Kidney epithelial cell (primary cell): ENCODE measurements at regions not wholly inside any gene's neighbourhood (a gene's known extent, or its start where the extent isn't known, plus 50 kb on each side); places are given as distances from the start of the nearest gene placed in this dataset.
"Not testable (repeated sequence)": the region's sequence is repeated elsewhere in the genome, so short reads cannot be mapped to it uniquely, and the experiment has no call there.

Experiments used
- DNase-seq: peaks from one replicate; pipeline ENCODE4 v3.0.0-alpha.2; 2010; ENCODE audit warnings: low read depth
- H3K27me3 ChIP-seq: 2 replicates; pipeline ENCODE4 v1.6.0; 2011; ENCODE audit warnings: low read length; ENCODE audit not compliant: control insufficient read depth, insufficient read depth
- H3K36me3 ChIP-seq: 2 replicates; pipeline ENCODE4 v1.5.1; 2011; ENCODE audit warnings: low read length; ENCODE audit not compliant: control insufficient read depth, insufficient read depth
- H3K4me3 ChIP-seq: 2 replicates; pipeline ENCODE4 v1.5.1; 2011; ENCODE audit warnings: low read depth, mild to moderate bottlenecking, control low read depth, low read length
- CTCF ChIP-seq: IDR thresholded peaks from 2 replicates; pipeline ENCODE4 v1.5.1; 2011; ENCODE audit warnings: mild to moderate bottlenecking, moderate library complexity, low read length, control low read depth, inconsistent platforms; ENCODE audit not compliant: insufficient read depth, poor library complexity, severe bottlenecking

GRCh38 chrX:148284056-148284455 lies 216.4 kb upstream of the AFF2 start:
- no peak for DNase-seq
- no peaks in the 10 kb centered on the region for H3K27me3 ChIP-seq
- H3K4me3 ChIP-seq, result no peak overlapping the region
- no peak for TF ChIP-seq CTCF
- H3K36me3 ChIP-seq, result no peaks in the 10 kb centered on the region

GRCh38 chrX:148284821-148285220 lies 215.6 kb upstream of the AFF2 start:
- DNase-seq, result no peak
- no peaks in the 10 kb centered on the region for H3K36me3 ChIP-seq
- no peaks in the 10 kb centered on the region for H3K27me3 ChIP-seq
- no peak overlapping the region for H3K4me3 ChIP-seq
- TF ChIP-seq CTCF, result no peak

GRCh38 chrX:148288451-148288850 lies 212.0 kb upstream of the AFF2 start:
- Histone ChIP-seq H3K27me3 (no peaks in the 10 kb centered on the region), H3K36me3 (no peaks in the 10 kb centered on the region), H3K4me3 (no peak overlapping the region)
- TF ChIP-seq CTCF, result no peak
- DNase-seq, result no peak

- no peaks in the 10 kb centered on the region for H3K27me3 ChIP-seq
- no peak for TF ChIP-seq CTCF
- H3K36me3 ChIP-seq, result no peaks in the 10 kb centered on the region
- DNase-seq, result no peak
- H3K4me3 ChIP-seq, result no peak overlapping the region
These were observed 210.4 kb upstream of the AFF2 start for GRCh38 chrX:148290041-148290440.

GRCh38 chrX:148290931-148291330 lies 209.5 kb upstream of the AFF2 start:
- TF ChIP-seq CTCF, result no peak
- no peaks in the 10 kb centered on the region for H3K36me3 ChIP-seq
- DNase-seq, result no peak
- no peak overlapping the region for H3K4me3 ChIP-seq
- H3K27me3 ChIP-seq, result no peaks in the 10 kb centered on the region

GRCh38 chrX:148298737-148299136 lies 201.7 kb upstream of the AFF2 start:
- Histone ChIP-seq H3K36me3 (no peaks in the 10 kb centered on the region), H3K4me3 (no peak overlapping the region), H3K27me3 (no peaks in the 10 kb centered on the region)
- DNase-seq, result no peak
- no peak for TF ChIP-seq CTCF

GRCh38 chrX:148305214-148305613 lies 195.2 kb upstream of the AFF2 start:
- DNase-seq, H3K27me3 ChIP-seq, H3K4me3 ChIP-seq, H3K36me3 ChIP-seq: not testable (repeated sequence)
